Smooth muscle cell (in vitro differentiated cells): ENCODE measurements at regions not wholly inside any gene's neighbourhood (a gene's known extent, or its start where the extent isn't known, plus 50 kb on each side); places are given as distances from the start of the nearest gene placed in this dataset.

ENCODE experiments used
- DNase-seq: peaks from one replicate; lab custom pipeline; 2025; ENCODE audit not compliant: unreplicated experiment; lab: John Stamatoyannopoulos, UW
- H2AFZ ChIP-seq: fragments of 200-600 bp; sonication (generic); 2 replicates; pipeline ENCODE4 v1.6.0; 2016; ENCODE audit warnings: antibody characterized with exemption, low read depth, mild to moderate bottlenecking
- H3F3A ChIP-seq: fragments of 200-600 bp; sonication (generic); 2 replicates; pipeline ENCODE4 v1.6.0; 2017; ENCODE audit warnings: antibody characterized with exemption, low read depth
- H3K27ac ChIP-seq: fragments of 200-600 bp; sonication (generic); 2 replicates; pipeline ENCODE4 v1.5.1; 2016; ENCODE audit warnings: low read depth, mild to moderate bottlenecking
- H3K27me3 ChIP-seq: fragments of 200-600 bp; sonication (generic); 2 replicates; pipeline ENCODE4 v1.6.1; 2016; ENCODE audit warnings: low read depth, mild to moderate bottlenecking
- H3K36me3 ChIP-seq: fragments of 200-600 bp; sonication (generic); 2 replicates; pipeline ENCODE4 v1.5.1; 2016; ENCODE audit warnings: low read depth
- H3K4me1 ChIP-seq: fragments of 200-600 bp; sonication (generic); 2 replicates; pipeline ENCODE4 v1.5.1; 2016; ENCODE audit warnings: low read depth
- H3K4me2 ChIP-seq: fragments of 200-600 bp; sonication (generic); 2 replicates; pipeline ENCODE4 v1.6.0; 2016; ENCODE audit warnings: mild to moderate bottlenecking
- H3K4me3 ChIP-seq: fragments of 200-600 bp; sonication (generic); 2 replicates; pipeline ENCODE4 v1.5.1; 2016; ENCODE audit warnings: mild to moderate bottlenecking
- H3K79me2 ChIP-seq: fragments of 200-600 bp; sonication (generic); 2 replicates; pipeline ENCODE4 v1.6.0; 2016; ENCODE audit warnings: low read depth, mild to moderate bottlenecking
- H3K9ac ChIP-seq: fragments of 200-600 bp; sonication (generic); 2 replicates; pipeline ENCODE4 v1.6.0; 2016; ENCODE audit warnings: low read depth
- H3K9me3 ChIP-seq: fragments of 200-600 bp; sonication (generic); replicated peaks from 2 replicates; pipeline ENCODE4 v1.5.1; 2016; ENCODE audit warnings: low read depth
- H4K20me1 ChIP-seq: fragments of 200-600 bp; sonication (generic); 2 replicates; pipeline ENCODE4 v1.6.0; 2016; ENCODE audit warnings: low read depth
- CTCF ChIP-seq: fragments of 200-600 bp; sonication (generic); IDR thresholded peaks from 2 replicates; pipeline ENCODE4 v1.5.1; 2017; ENCODE audit warnings: borderline replicate concordance, mild to moderate bottlenecking, antibody characterized with exemption; ENCODE audit not compliant: insufficient read depth, poor library complexity, severe bottlenecking
- WGBS: methylation state at CpG from one replicate; pipeline ENCODE4 v1.1.7; 2016; ENCODE audit warnings: low lambda C conversion rate; 5-methylcytosine and 5-hydroxymethylcytosine counted together

- no peaks in the 10 kb centered on the region for H3K27me3 ChIP-seq
- H3K4me3 ChIP-seq = no peak overlapping the region
- no peak for TF ChIP-seq CTCF
Measured at GRCh38 chr6:119862719-119863118, 513.2 kb upstream of the MAN1A1 start.

GRCh38 chr6:119858901-119859300 lies 509.3 kb upstream of the MAN1A1 start:
- Histone ChIP-seq H3K4me3 (no peak overlapping the region), H3K9ac (no peak overlapping the region), H3K79me2 (no peaks in the 10 kb centered on the region), H3F3A (no peaks in the 10 kb centered on the region), H3K36me3 (no peaks in the 10 kb centered on the region), H4K20me1 (no peaks in the 10 kb centered on the region), H3K27me3 (no peaks in the 10 kb centered on the region), H3K4me1 (no peaks in the 10 kb centered on the region), H3K9me3 (no peaks in the 10 kb centered on the region), H3K27ac (peak overlapping the region; percentile 64), H2AFZ (no peak overlapping the region), H3K4me2 (peak overlapping the region; percentile 23)
- TF ChIP-seq CTCF = no peak
- WGBS = 29% methylated on average over 1 of the region's 1 CpG
- no peak for DNase-seq

More at GRCh38 chr6:119862719-119863118, 513.2 kb upstream of the MAN1A1 start:
- H4K20me1 ChIP-seq = no peaks in the 10 kb centered on the region
- no peaks in the 10 kb centered on the region for H3K9me3 ChIP-seq
- no peaks in the 10 kb centered on the region for H3K4me1 ChIP-seq
- H3F3A ChIP-seq = no peaks in the 10 kb centered on the region
- DNase-seq = no peak
- 76% methylated on average over 1 of the region's 1 CpG for WGBS
- H3K36me3 ChIP-seq = no peaks in the 10 kb centered on the region
- no peaks in the 10 kb centered on the region for H3K79me2 ChIP-seq
- H3K9ac ChIP-seq = no peak overlapping the region
- H3K4me2 ChIP-seq = no peak overlapping the region
- no peak overlapping the region for H3K27ac ChIP-seq
- H2AFZ ChIP-seq = no peak overlapping the region

- no peaks in the 10 kb centered on the region for H3K4me1 ChIP-seq
- no peak for DNase-seq
Measured at GRCh38 chr6:119856136-119856535, 506.6 kb upstream of the MAN1A1 start.

More at GRCh38 chr6:119856136-119856535, 506.6 kb upstream of the MAN1A1 start:
- Histone ChIP-seq H3K79me2 (no peaks in the 10 kb centered on the region), H3K9me3 (no peaks in the 10 kb centered on the region), H2AFZ (no peak overlapping the region), H3F3A (no peaks in the 10 kb centered on the region), H3K27me3 (no peaks in the 10 kb centered on the region), H3K27ac (no peak overlapping the region), H3K36me3 (no peaks in the 10 kb centered on the region), H3K9ac (no peak overlapping the region), H3K4me2 (no peak overlapping the region), H3K4me3 (no peak overlapping the region), H4K20me1 (no peaks in the 10 kb centered on the region)
- WGBS = 82% methylated on average over 3 of the region's 3 CpGs
- no peak for TF ChIP-seq CTCF
